BLaER1 treated with 17β-estradiol and CSF1 and Interleukin-3, amounts not matched to agents 10 nM and 100 nM (cell line): ENCODE measurements at regions not wholly inside any gene's neighbourhood (a gene's known extent, or its start where the extent isn't known, plus 50 kb on each side); places are given as distances from the start of the nearest gene placed in this dataset.
"Not testable (repeated sequence)": the region's sequence is repeated elsewhere in the genome, so short reads cannot be mapped to it uniquely, and the experiment has no call there.

Experiments used
- H3K27ac ChIP-seq, 11 experiments: shearing (Covaris generic); formaldehyde crosslinking; 2 replicates each; pipeline ENCODE4 v1.8.1; 2022
- H3K27me3 ChIP-seq, 11 experiments: shearing (Covaris generic); formaldehyde crosslinking; 2 replicates each; pipeline ENCODE4 v1.8.1; 2022
- H3K36me3 ChIP-seq, 11 experiments: shearing (Covaris generic); formaldehyde crosslinking; 2 replicates each; pipeline ENCODE4 v1.8.1; 2022
- H3K4me1 ChIP-seq, 10 experiments: shearing (Covaris generic); formaldehyde crosslinking; 2 replicates each; pipeline ENCODE4 v1.8.1; 2022
- H3K4me2 ChIP-seq, 11 experiments: shearing (Covaris generic); formaldehyde crosslinking; 2 replicates each; pipeline ENCODE4 v1.8.1; 2022
- H3K4me3 ChIP-seq, 10 experiments: shearing (Covaris generic); formaldehyde crosslinking; 2 replicates each; pipeline ENCODE4 v1.8.1; 2022
- H3K9ac ChIP-seq, 11 experiments: shearing (Covaris generic); formaldehyde crosslinking; 2 replicates each; pipeline ENCODE4 v1.8.1; 2022
- H3K9me3 ChIP-seq, 11 experiments: shearing (Covaris generic); formaldehyde crosslinking; replicated peaks in 1 of 11; 2 replicates each; pipeline ENCODE4 v1.8.1; 2022
- H4K20me1 ChIP-seq, 11 experiments: shearing (Covaris generic); formaldehyde crosslinking; 2 replicates each; pipeline ENCODE4 v1.8.1; 2022
- Cebpa-rat ChIP-seq, 11 experiments: shearing (Covaris generic); IDR thresholded peaks; 2 replicates each; pipeline ENCODE4 v1.8.1; 2022

- H3K4me3 ChIP-seq = no peak overlapping the region
- H3K27me3 ChIP-seq = no peaks in the 10 kb centered on the region
- no peaks in the 10 kb centered on the region for H4K20me1 ChIP-seq
- no peak for TF ChIP-seq Cebpa-rat (IDR thresholded peaks at IDR 0.05)
- H3K9ac ChIP-seq = no peak overlapping the region
- 0 out of 22 replicates have a peak overlapping the region, but pooled peaks of 1 of the 11 experiments have one; percentile 5 for H3K27ac ChIP-seq
- H3K9me3 ChIP-seq = no peaks in the 10 kb centered on the region
- H3K4me1 ChIP-seq = peaks cover 46 to 73% (median 51%) of the 10 kb centered on the region in 10 experiments
- H3K4me2 ChIP-seq = peak overlapping the region; percentile 60 to 88 (median 84)
- H3K36me3 ChIP-seq = no peaks in the 10 kb centered on the region
Observed at GRCh38 chr10:64039198-64039597, 518.0 kb downstream of the REEP3 start.

- H3K4me2 ChIP-seq = peak overlapping the region; percentile 60 to 77 (median 68)
- peak overlapping the region in 5 of 11 experiments; percentile 33 to 68 (median 64); a peak in 8 of 22 replicates for H3K9ac ChIP-seq
- H4K20me1 ChIP-seq = no peaks in the 10 kb centered on the region
- no peaks in the 10 kb centered on the region for H3K36me3 ChIP-seq
- TF ChIP-seq Cebpa-rat (IDR thresholded peaks at IDR 0.05) = no peak
- H3K27ac ChIP-seq = peak overlapping the region in 6 of 11 experiments; percentile 24 to 79 (median 58); a peak in 7 of 22 replicates
- peak overlapping the region in 3 of 10 experiments; percentile 31 to 39 (median 31); a peak in 4 of 20 replicates for H3K4me3 ChIP-seq
- H3K27me3 ChIP-seq = no peaks in the 10 kb centered on the region
- no peaks in the 10 kb centered on the region for H3K9me3 ChIP-seq
- peaks cover 46 to 57% (median 51%) of the 10 kb centered on the region in 10 experiments for H3K4me1 ChIP-seq
Observed at GRCh38 chr10:64040781-64041180, 519.6 kb downstream of the REEP3 start.

GRCh38 chr10:64041185-64041988 lies 520.2 kb downstream of the REEP3 start:
- peak overlapping the region; percentile 60 to 77 (median 68) for H3K4me2 ChIP-seq

DNA sequence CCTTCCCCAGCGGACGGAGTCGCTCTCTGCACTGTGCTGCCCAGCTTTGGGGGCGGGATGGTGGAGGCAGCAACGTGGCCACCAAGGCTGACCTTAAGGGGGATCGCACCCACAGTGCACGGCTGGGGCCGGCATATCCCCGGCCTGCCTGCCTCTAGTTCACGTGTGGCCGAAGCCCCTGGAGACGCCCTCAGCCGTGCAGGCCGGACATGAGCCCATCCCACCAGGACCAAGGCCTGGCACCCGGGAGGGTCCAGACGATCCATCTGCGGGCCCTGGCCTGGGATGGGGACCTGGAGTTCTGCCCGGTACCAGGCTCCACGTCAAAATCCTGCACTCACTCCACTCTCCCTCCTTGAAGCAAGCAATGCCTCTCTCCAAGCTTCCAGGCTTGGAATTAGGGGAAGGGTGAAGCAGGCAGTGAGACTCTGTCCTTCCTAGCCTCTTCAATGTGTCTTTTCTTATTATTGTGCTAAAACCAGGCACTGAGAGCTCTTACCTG lies 520.8 kb downstream of the REEP3 start:
- Histone ChIP-seq H4K20me1 (no peaks in the 10 kb centered on the region), H3K4me3 (no peak overlapping the region), H3K4me2 (peak overlapping the region in 1 of 11 experiments; percentile 73; a peak in 1 of 22 replicates), H3K36me3 (no peaks in the 10 kb centered on the region), H3K9me3 (no peaks in the 10 kb centered on the region), H3K27ac (peak overlapping the region in 1 of 11 experiments; percentile 79; a peak in 1 of 22 replicates), H3K9ac (0 out of 22 replicates have a peak overlapping the region, but pooled peaks of 1 of the 11 experiments have one; percentile 68), H3K4me1 (peaks cover 37 to 44% (median 41%) of the 10 kb centered on the region in 10 experiments), H3K27me3 (no peaks in the 10 kb centered on the region)
- no peak for TF ChIP-seq Cebpa-rat (IDR thresholded peaks at IDR 0.05)

More at GRCh38 chr10:64041185-64041988, 520.2 kb downstream of the REEP3 start:
- TF ChIP-seq Cebpa-rat (IDR thresholded peaks at IDR 0.05) = no peak
- H3K4me1 ChIP-seq = peaks cover 43 to 51% (median 47%) of the 10 kb centered on the region in 10 experiments
- peak overlapping the region in 3 of 10 experiments; percentile 31 to 39 (median 31); a peak in 4 of 20 replicates for H3K4me3 ChIP-seq
- no peaks in the 10 kb centered on the region for H3K27me3 ChIP-seq
- H3K9ac ChIP-seq = peak overlapping the region in 5 of 11 experiments; percentile 33 to 68 (median 64); a peak in 8 of 22 replicates
- peak overlapping the region in 6 of 11 experiments; percentile 24 to 79 (median 58); a peak in 7 of 22 replicates for H3K27ac ChIP-seq
- H3K36me3 ChIP-seq = no peaks in the 10 kb centered on the region
- H3K9me3 ChIP-seq = no peaks in the 10 kb centered on the region
- no peaks in the 10 kb centered on the region for H4K20me1 ChIP-seq

- Histone ChIP-seq H3K27ac (no peak overlapping the region), H4K20me1 (no peaks in the 10 kb centered on the region), H3K9ac (no peak overlapping the region), H3K4me1 (peaks cover 16 to 24% (median 20%) of the 10 kb centered on the region in 10 experiments), H3K36me3 (no peaks in the 10 kb centered on the region), H3K27me3 (no peaks in the 10 kb centered on the region), H3K9me3 (no peaks in the 10 kb centered on the region), H3K4me2 (no peak overlapping the region), H3K4me3 (no peak overlapping the region)
- no peak for TF ChIP-seq Cebpa-rat (IDR thresholded peaks at IDR 0.05)
Observed at GRCh38 chr10:64044098-64044497, 522.9 kb downstream of the REEP3 start.

DNA sequence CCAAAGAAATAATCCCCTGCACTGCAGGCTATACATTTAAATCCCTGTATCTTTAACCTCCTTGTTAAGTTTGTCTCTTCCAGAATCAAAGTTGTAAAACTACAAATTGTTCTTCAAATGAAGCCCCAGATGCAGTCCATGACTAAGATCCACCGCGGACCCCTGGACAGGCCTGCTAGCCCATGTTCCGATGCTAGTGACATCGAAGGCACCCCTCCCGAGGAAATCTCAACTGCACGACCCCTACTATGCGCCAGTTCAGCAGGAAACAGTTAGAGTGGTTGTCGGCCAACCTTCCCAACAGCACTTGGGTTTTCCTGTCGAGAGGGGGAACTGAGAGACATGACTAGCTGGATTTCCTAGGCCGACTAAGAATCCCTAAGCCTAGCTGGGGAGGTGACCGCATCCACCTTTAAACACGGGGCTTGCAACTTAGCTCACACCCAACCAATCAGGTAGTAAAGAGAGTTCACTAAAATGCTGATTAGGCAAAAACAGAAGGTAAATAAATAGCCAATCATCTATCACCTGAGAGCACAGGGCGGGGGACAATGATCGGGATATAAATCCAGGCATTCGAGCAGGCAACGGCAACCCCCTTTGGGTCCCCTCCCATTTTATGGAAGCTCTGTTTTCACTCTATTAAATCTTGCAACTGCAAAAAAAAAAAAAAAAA lies 523.9 kb downstream of the REEP3 start:
- H3K4me3 ChIP-seq, H3K27ac ChIP-seq: not testable (repeated sequence)

DNA sequence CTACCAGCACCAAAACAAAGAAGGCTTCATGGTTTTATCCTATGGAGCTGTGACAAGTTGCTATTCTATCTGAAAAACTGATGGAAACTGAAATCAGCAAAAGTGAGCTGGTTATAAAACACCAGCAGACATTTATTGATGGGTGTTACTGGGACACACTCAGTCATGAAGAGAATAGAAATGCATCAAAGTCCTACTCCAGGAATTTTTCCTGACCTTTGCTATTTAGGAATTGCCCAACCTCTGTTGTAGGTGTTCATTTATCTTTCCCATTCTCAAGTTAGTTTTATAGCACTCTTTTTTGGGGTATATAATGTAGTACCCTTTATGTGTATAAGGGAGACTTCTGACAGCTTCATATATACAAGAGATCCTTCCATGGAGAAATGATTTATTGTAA lies 533.2 kb downstream of the REEP3 start:
- no peak for TF ChIP-seq Cebpa-rat (IDR thresholded peaks at IDR 0.05)
- H3K27ac ChIP-seq = no peak overlapping the region
- H3K4me2 ChIP-seq = no peak overlapping the region
- H3K4me1 ChIP-seq = 0 out of 20 replicates have a peak, but pooled peaks cover 0 to 4% (median 0%) of the 10 kb centered on the region in 10 experiments
- H3K4me3 ChIP-seq = no peak overlapping the region
- H4K20me1 ChIP-seq = no peaks in the 10 kb centered on the region
- no peak overlapping the region for H3K9ac ChIP-seq
- no peaks in the 10 kb centered on the region for H3K27me3 ChIP-seq
- peaks cover 0 to 13% (median 4%) of the 10 kb centered on the region in 11 experiments; a peak in 7 of 22 replicates for H3K9me3 ChIP-seq
- no peaks in the 10 kb centered on the region for H3K36me3 ChIP-seq

More for the DNA sequence above, 523.9 kb downstream of the REEP3 start:
- H3K36me3 ChIP-seq, H3K9ac ChIP-seq, H3K4me2 ChIP-seq, H3K9me3 ChIP-seq, H3K27me3 ChIP-seq, H4K20me1 ChIP-seq: not testable (repeated sequence)
- H3K4me1 ChIP-seq = peaks cover 10 to 14% (median 11%) of the 10 kb centered on the region in 10 experiments

- no peak overlapping the region for H3K27ac ChIP-seq
- no peaks in the 10 kb centered on the region for H4K20me1 ChIP-seq
- peaks cover 0 to 11% (median 0%) of the 10 kb centered on the region in 10 experiments; a peak in 2 of 20 replicates for H3K4me1 ChIP-seq
- TF ChIP-seq Cebpa-rat (IDR thresholded peaks at IDR 0.05) = no peak
- H3K9me3 ChIP-seq = no peaks in the 10 kb centered on the region
- H3K4me3 ChIP-seq = no peak overlapping the region
- no peak overlapping the region for H3K9ac ChIP-seq
- no peak overlapping the region for H3K4me2 ChIP-seq
- no peaks in the 10 kb centered on the region for H3K36me3 ChIP-seq
- no peaks in the 10 kb centered on the region for H3K27me3 ChIP-seq
Observed at GRCh38 chr10:64059884-64060283, 538.7 kb downstream of the REEP3 start.

DNA sequence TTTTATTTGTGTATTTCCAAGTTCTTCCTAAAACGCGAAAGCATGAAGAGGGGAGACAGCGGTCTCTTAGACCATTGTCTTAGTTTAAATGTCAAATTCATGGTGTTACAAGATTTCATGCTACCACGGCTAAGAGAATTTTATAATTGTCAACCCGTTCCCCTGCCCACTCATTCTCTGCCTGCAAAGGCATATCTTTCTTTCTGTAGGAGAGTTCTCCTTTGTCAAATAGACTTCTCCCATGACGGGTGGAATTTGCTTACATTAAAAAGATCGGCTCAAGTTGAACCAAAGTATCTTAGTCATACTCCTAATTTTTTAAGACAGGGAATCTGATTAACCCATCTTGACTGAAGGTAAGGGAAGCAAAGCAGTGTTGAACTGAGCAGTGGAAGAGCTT lies 539.2 kb downstream of the REEP3 start:
- H3K4me1 ChIP-seq = peaks cover 0 to 9% (median 0%) of the 10 kb centered on the region in 10 experiments; a peak in 2 of 20 replicates
- H3K27me3 ChIP-seq = no peaks in the 10 kb centered on the region
- H3K4me2 ChIP-seq = no peak overlapping the region
- no peaks in the 10 kb centered on the region for H3K36me3 ChIP-seq
- TF ChIP-seq Cebpa-rat (IDR thresholded peaks at IDR 0.05) = no peak
- H3K4me3 ChIP-seq = no peak overlapping the region
- H3K9me3 ChIP-seq = no peaks in the 10 kb centered on the region
- no peak overlapping the region for H3K27ac ChIP-seq
- H3K9ac ChIP-seq = no peak overlapping the region
- H4K20me1 ChIP-seq = no peaks in the 10 kb centered on the region
